Muscle of back (tissue), 3 donors: ENCODE measurements at regions not wholly inside any gene's neighbourhood (a gene's known extent, or its start where the extent isn't known, plus 50 kb on each side); places are given as distances from the start of the nearest gene placed in this dataset.
"Not testable (repeated sequence)": the region's sequence is repeated elsewhere in the genome, so short reads cannot be mapped to it uniquely, and the experiment has no call there.

ENCODE experiments used
- DNase-seq, 3 donors: peaks; one replicate each; pipeline versions ENCODE4 v3.0.0 to v3.0.0-alpha.2; 2013

DNA sequence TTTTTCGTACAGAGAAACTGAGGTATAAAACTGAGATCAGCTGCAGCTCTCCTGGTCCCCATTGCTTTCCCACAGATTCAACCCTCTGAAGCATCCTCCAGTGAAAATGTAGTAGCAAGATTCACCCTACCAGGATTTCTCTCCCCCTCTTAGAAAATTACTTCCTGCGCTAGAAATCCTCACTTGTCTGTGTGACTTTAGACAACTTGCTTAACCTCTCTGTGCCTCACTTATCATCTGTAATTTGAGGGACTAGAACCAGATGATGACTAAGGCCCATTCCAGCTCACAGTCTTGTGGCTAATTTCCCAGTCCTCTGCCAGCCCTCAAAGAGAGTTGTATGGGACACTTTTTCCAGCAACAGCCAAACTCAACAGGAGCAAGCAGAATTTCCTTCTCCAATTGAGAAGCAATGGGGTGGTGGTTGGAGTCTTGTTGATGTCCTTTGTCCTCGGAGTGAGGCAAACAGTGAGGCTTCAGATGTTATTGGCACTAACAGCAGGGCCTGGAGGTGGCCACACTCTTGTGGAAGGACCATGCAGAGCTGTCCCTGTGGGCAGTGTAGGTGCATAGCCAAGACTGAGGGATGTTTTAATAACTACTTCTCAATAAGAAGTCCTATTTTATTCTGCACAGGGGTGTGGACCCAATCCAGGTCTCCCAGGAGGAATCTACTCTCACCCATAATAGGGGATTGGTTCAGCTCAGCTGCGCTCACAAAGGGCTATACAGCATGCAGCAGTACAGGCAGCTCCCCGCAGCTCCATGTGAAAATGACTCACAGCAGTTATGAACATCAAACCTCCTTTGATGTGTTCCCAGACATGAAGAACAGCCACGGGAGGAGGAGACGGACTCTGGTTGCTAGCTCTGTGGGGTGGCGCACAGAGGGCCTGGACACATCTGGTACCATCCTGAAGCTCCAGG, 200.1 kb downstream of the DAD1 start:
- DNase-seq = no peak

DNA sequence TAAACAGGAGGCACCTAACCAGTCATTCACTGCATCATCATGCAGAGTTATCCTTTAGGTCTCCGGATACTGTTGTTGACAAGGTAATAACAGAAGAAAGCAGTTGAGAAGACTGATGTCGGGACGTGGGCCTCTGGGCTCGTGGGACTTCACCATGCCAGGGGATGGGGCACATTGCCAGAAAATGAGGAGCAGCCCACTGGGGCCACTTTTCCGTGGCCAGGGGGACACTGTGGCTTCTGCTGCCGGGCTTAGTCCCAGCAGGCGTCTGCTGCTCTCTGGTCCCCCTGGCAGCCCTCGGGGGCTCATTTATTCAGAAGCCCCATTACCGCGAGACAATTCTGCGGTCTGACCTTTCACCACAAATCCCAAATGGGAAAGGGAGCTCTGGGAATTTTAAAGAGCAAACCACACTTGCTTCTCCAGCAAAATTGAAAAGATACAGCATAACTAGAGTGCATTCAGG, 201.2 kb downstream of the DAD1 start:
- no peak for DNase-seq

GRCh38 chr14:22386924-22387775, 201.9 kb downstream of the DAD1 start:
- DNase-seq = peak; percentile 81 to 90 (median 86)

DNA sequence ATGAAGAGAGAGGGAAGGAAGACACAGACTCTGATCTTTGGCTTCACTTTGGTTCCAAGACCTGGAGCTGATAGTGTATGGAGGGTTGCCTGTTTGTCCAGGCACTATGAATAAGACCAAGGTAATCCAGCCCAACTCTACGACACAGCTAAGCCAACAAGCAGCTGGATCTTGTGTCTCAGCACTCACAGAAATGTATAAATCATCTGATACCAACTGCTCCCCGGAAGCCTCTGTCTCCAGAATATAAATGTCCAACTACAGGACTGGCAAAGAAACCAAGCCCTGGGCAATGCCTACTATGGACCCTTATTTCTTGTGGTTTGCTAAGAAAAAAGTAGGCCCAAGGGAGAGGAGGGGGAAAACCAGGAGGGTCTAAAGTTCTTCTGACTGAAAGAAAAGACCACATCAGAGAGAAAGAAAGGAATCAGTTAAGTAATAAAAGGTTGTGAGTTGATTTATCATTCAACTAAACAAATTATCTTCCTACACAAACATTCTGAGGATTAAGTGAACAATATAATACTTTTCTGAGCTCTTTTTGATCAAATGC, 204.0 kb downstream of the DAD1 start:
- no peak for DNase-seq

- DNase-seq = no peak
Measured at GRCh38 chr14:22384167-22384549, 204.9 kb downstream of the DAD1 start.

DNA sequence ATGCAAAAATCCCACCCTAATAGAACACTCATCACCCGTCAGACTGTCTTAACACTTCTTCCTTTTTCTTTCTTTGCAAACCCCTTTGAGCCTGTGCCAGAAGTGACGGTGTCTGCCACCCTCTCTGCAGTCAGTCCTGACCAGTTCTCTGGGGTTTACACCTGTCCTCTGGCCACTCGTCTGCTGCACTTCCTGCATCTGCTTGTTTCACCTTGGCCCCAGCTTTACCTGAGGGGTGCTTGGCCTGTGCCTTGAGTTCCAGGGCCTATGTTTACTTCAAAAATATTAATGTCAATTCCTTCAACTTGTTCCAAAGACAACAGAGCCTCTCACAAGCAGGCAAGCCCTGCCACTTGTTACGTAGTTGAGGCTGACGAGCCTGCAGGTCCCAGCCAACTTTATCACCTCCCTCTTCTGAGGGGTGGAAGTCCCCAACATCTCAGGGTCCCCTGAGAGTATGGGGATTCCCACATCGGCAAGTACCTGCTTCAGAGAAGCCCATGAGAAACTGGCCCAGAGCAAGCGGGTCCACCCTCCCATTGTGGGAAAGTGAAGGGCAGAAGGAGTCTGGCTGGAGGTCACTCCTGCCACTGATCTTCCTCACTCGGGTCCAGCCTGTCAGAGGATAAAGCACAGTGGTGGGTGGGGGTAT, 205.4 kb downstream of the DAD1 start:
- DNase-seq = no peak

- no peak for DNase-seq
Measured at GRCh38 chr14:22382955-22383354, 206.1 kb downstream of the DAD1 start.

- DNase-seq = no peak
Measured at GRCh38 chr14:22382395-22382794, 206.6 kb downstream of the DAD1 start.

DNA sequence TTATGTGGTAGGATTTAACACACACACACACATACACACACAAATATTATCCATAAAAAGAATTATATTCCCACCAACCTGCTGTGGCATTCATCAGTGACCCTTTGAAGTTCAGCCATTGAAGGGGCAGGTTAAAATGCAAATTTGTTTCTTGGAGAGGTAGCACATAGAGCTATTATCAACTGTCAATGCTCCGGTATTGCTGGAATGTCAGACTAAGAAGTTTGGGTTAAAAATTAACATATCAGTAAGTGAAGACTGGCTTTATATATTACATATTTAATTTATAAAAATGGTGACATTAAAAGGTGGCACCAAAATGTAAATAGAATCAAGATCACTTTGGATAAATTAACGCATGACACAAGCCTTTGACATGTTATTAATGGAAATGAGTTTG, 207.3 kb downstream of the DAD1 start:
- DNase-seq = no peak

- DNase-seq = no peak
Measured at GRCh38 chr14:22381408-22381760, 207.6 kb downstream of the DAD1 start.

DNA sequence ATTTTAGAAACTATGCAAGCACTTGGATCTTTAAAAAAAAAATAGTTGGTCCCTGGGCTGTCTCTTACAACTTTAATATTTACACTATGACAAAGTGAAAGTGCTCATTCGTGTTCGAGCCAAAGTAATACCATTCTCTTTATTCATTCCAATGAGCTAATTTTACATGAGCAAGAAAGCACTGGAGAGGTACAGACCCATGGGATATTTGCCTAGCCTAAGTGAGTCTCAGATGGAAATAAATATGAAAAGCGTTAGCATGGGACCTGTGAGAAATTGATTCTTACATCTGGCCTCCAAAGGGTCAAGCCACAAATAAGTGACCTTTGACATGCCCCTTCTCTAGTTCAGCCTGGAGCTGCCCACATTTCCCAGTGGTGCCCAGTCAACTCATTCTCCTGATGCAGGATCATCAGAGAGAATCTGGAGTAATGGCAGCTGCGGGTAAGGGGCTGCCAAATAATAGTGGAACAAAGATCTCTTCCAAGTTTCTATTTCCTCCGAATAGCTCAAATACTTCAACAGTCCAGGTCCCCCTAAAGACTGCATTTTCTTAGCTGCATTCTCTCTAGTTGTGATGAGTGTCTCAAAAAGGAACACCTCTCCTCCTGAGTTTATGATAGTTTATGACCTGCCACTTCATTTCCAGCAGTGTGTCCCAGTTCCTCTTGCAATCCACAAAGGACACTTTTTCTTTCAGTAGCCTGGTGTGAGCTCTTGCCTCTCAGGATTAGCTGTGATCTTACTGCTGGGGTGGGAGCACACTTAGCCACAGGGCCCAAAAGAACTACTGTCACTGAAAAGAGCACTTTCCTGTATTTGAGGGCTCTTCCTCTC, 208.2 kb downstream of the DAD1 start:
- peak in 1 of 3 donors; percentile 61 for DNase-seq

- no peak for DNase-seq
Measured at GRCh38 chr14:22379727-22380126, 209.3 kb downstream of the DAD1 start.

DNA sequence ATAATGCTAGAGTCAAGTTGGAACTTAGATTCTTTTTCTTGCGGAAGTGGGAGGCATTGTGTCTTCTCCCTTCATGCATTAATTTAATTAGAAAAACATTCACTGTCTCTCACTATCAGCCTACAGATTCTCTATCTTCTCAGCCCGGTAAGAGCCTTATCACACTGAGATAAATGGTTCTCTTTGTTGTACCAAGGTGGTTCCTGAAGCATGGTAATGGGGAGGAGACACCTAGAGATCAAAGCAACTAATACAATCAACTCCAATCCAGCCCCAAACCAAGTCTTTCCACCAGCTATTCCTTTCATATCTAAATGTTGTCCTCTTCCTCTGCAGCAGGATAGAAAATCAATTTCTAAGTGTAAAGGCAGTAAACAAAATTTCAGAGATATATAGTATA, 210.8 kb downstream of the DAD1 start:
- no peak for DNase-seq

- peak; percentile 49 to 68 (median 51) for DNase-seq
Measured at GRCh38 chr14:22375321-22375930, 213.6 kb downstream of the DAD1 start.

DNA sequence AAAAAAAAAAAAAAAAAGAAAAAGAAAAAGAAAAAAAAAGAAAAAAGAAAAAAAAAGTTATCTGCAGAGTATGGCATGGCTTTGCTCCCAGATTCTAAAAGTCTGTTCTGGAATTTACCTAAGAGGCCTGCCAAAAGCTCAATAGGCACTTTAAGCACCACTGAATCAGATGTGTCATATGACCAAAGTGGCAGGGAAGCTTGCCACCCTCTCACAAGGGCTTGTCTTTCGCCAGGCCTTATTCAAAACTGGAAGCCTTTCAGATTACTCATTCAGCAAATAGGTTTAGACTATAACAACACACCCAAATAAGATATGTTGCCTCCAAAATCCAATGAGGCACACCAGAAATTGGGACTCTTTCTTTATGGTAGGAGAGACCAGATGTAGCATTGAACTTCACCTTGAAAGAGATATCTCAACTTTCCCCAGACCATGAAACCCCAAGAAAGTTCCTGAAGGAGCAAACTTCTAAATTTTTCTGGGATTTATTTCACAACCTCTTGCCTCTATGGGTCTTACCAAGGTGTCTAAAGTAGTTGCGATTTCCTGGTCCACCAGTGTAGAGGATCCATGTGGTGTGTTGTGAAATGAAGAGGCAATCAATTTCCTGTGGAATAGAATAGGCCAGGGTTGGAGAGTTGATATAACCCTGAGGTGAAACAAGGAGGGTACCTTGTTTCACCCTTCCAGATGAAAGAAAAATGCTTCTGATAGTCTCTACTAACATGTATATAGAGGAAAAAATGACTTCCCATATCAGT, 218.8 kb downstream of the DAD1 start:
- no peak for DNase-seq

DNA sequence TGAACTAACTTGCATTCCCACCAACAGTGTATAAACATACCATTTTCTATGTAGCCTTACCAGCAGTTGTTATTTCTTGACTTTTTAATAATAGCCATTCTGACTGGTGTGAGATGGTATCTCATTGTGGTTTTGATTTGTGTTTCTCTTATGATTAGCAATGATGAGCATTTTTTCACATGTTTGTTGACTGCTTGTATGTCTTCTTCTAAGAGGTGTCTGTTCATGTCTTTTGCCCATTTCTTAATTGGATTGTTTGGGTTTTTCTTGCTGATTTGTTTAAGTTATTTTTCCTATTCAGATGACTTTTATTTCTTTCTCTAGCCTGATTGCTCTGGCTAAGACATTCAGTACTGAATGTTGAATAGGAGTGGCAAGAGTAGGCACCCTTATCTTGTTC, 230.3 kb downstream of the DAD1 start:
- no peak for DNase-seq

DNA sequence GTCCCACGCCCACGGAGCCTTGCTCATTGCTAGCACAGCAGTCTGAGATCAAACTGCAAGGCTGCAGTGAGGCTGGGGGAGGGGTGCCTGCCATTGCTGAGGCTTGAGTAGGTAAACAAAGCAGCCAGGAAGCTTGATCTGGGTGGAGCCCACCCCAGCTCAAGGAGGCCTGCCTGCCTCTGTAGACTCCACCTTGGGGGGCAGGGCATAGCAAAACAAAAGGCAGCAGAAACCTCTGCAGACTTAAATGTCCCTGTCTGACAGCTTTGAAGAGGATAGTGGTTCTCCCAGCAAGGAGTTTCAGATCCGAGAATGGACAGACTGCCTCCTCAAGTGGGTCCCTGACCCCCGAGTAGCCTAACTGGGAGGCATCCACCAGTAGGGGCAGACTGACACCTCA, 239.7 kb downstream of the DAD1 start:
- not testable (repeated sequence) for DNase-seq

- DNase-seq = no peak
Measured at GRCh38 chr14:22344673-22345072, 244.4 kb downstream of the DAD1 start.

- DNase-seq = not testable (repeated sequence)
Measured at GRCh38 chr14:22344209-22344608, 244.8 kb downstream of the DAD1 start.

- no peak for DNase-seq
Measured at GRCh38 chr14:22341049-22341448, 248.0 kb downstream of the DAD1 start.
